Sigmoid colon (tissue), 4 donors: ENCODE measurements at regions not wholly inside any gene's neighbourhood (a gene's known extent, or its start where the extent isn't known, plus 50 kb on each side); places are given as distances from the start of the nearest gene placed in this dataset.

Source experiments
- EP300 ChIP-seq, 4 donors: sonication (generic); formaldehyde crosslinking; IDR thresholded peaks; one replicate each; pipeline ENCODE4 v1.6.1; 2017; ENCODE audit warnings: antibody characterized with exemption in 4 of 4
- POLR2A ChIP-seq, 2 donors: fragments of 450-650 bp; IDR thresholded peaks; one replicate each; pipeline ENCODE4 v1.6.1; 2016; ENCODE audit warnings: antibody characterized with exemption in 2 of 2, mild to moderate bottlenecking in 2 of 2, moderate library complexity in 2 of 2
- POLR2AphosphoS5 ChIP-seq, 4 donors: sonication (generic); formaldehyde crosslinking; IDR thresholded peaks; one replicate each; pipeline ENCODE4 v1.6.1; 2017; ENCODE audit warnings: antibody characterized with exemption in 4 of 4
- TF ChIP-seq, protein P1 (sequence below), 4 experiments: fragments of 450-650 bp in 3 of 4; fragments of 200-600 bp in 1 of 4; IDR thresholded peaks; one replicate each; pipeline ENCODE4 v1.5.1; 2016 to 2019; ENCODE audit warnings: antibody characterized with exemption in 4 of 4, mild to moderate bottlenecking in 3 of 4, moderate library complexity in 2 of 4

DNA sequence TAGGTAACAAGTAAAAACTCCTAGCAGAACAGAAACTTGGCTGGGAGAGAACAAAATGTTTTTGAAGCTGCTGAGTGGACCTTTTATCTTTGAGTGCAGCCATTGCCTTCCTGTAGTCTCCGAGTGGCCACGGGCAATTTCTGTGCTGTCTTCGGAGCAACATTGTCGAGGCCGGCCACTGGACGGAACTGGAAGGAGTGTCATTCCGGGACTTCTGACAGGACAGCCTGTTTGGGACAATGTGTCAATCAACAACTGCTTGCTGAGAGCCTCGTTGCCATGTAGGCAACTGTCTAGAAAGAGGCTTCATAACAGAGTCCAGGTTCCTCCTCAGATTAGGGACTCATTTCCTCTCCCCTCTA lies 96.2 kb upstream of the CDYL2 start:
- TF ChIP-seq, protein P1, sequence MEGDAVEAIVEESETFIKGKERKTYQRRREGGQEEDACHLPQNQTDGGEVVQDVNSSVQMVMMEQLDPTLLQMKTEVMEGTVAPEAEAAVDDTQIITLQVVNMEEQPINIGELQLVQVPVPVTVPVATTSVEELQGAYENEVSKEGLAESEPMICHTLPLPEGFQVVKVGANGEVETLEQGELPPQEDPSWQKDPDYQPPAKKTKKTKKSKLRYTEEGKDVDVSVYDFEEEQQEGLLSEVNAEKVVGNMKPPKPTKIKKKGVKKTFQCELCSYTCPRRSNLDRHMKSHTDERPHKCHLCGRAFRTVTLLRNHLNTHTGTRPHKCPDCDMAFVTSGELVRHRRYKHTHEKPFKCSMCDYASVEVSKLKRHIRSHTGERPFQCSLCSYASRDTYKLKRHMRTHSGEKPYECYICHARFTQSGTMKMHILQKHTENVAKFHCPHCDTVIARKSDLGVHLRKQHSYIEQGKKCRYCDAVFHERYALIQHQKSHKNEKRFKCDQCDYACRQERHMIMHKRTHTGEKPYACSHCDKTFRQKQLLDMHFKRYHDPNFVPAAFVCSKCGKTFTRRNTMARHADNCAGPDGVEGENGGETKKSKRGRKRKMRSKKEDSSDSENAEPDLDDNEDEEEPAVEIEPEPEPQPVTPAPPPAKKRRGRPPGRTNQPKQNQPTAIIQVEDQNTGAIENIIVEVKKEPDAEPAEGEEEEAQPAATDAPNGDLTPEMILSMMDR (IDR thresholded peaks at IDR 0.05) = no peak
- TF ChIP-seq POLR2AphosphoS5 (IDR thresholded peaks at IDR 0.05) = no peak
- no peak for TF ChIP-seq EP300 (IDR thresholded peaks at IDR 0.05)
- no peak for TF ChIP-seq POLR2A (IDR thresholded peaks at IDR 0.05)
